ENCODE measurements at regions not wholly inside any gene's neighbourhood (a gene's known extent, or its start where the extent isn't known, plus 50 kb on each side); places are given as distances from the start of the nearest gene placed in this dataset.

- no peak overlapping the region for H3K4me3 ChIP-seq
- DNase-seq (ENCODE audit: extremely low read depth in 1 of 4, low spot score in 3 of 4) (no peak), FAIRE-seq (no peak), ATAC-seq (no peak)
- H3K36me3 ChIP-seq (ENCODE audit: control insufficient read depth, insufficient read depth, low read length) = no peaks in the 10 kb centered on the region
- H3K79me2 ChIP-seq (ENCODE audit: control insufficient read depth, insufficient read depth, low read length) = no peaks in the 10 kb centered on the region
- H3K4me2 ChIP-seq (ENCODE audit: insufficient read depth, low read length) = no peak overlapping the region
- no peaks in the 10 kb centered on the region for H3K9me3 ChIP-seq (replicated peaks; ENCODE audit: control insufficient read depth, insufficient read depth, low read depth, low read length)
- H3K9ac ChIP-seq (ENCODE audit: insufficient read depth in 1 of 2, low read depth in 2 of 2, low read length in 2 of 2) = no peak overlapping the region
- 0% methylated on average over 3 of the region's 3 CpGs for WGBS (ENCODE audit: insufficient coverage, low coverage, missing lambda C conversion rate)
- BruUV-seq (replicated peaks) = no TSS peak
- H2AFZ ChIP-seq (ENCODE audit: low read depth, low read length) = no peak overlapping the region
- no peaks in the 10 kb centered on the region for H3K4me1 ChIP-seq (replicated peaks in 1 of 2; ENCODE audit: control insufficient read depth in 2 of 2, insufficient read depth in 2 of 2, low read length in 2 of 2)
- in situ Hi-C loops (cut with MboI) (no loop called here), intact Hi-C loops (cut with micrococcal nuclease) (no loop called here)
- POLR2A ChIA-PET = no interaction called here
- no peak overlapping the region for H3K27ac ChIP-seq (ENCODE audit: extremely low read depth, low read depth, low read length)
- no peaks in the 10 kb centered on the region for H3K27me3 ChIP-seq (ENCODE audit: control insufficient read depth in 2 of 2, insufficient read depth in 2 of 2, low read length in 2 of 2)
- no peaks in the 10 kb centered on the region for H4K20me1 ChIP-seq (replicated peaks; ENCODE audit: control insufficient read depth, insufficient read depth, low read length)
- no peaks in the 10 kb centered on the region for H3K9me1 ChIP-seq (ENCODE audit: control insufficient read depth, insufficient read depth, low read length)
- CTCF ChIA-PET (ENCODE audit: low intra/inter-chr PET ratio) = no interaction called here
- no peak for TF ChIP-seq RUNX1 (IDR thresholded peaks at IDR 0.05; ENCODE audit: low read depth)
- TF ChIP-seq PURB (CRISPR knock-in tag; IDR thresholded peaks at IDR 0.05; ENCODE audit: low read depth) = no peak
- no peak for TF ChIP-seq PML (IDR thresholded peaks at IDR 0.05; ENCODE audit: low read length)
- no peak for TF ChIP-seq GTF2F1 (IDR thresholded peaks at IDR 0.05; ENCODE audit: low read depth, low read length)
- TF ChIP-seq SLC30A9 (CRISPR knock-in tag; IDR thresholded peaks at IDR 0.05) = no peak
- TF ChIP-seq KHSRP (IDR thresholded peaks at IDR 0.05) = no peak
- no peak for TF ChIP-seq TCFL5 (CRISPR knock-in tag; conservative IDR thresholded peaks at IDR 0.05)
- no peak for TF ChIP-seq SMARCC2 (IDR thresholded peaks at IDR 0.05; ENCODE audit: low read depth)
- TF ChIP-seq ZNF277 (CRISPR knock-in tag; IDR thresholded peaks at IDR 0.05; ENCODE audit: borderline replicate concordance) = no peak
- no peak for TF ChIP-seq ZNF57 (CRISPR knock-in tag; IDR thresholded peaks at IDR 0.05)
- no peak for TF ChIP-seq KLF6 (CRISPR knock-in tag; IDR thresholded peaks at IDR 0.05; ENCODE audit: borderline replicate concordance)
- no peak for TF ChIP-seq AFF4 (CRISPR knock-in tag; IDR thresholded peaks at IDR 0.05)
- no peak for TF ChIP-seq SRSF1 (IDR thresholded peaks at IDR 0.05; ENCODE audit: low read depth, low read length)
- TF ChIP-seq THAP12 (CRISPR knock-in tag; IDR thresholded peaks at IDR 0.05) = no peak
- no peak for TF ChIP-seq ASH1L (IDR thresholded peaks at IDR 0.05; ENCODE audit: borderline replicate concordance, low read depth, partially characterized antibody)
- no peak for TF ChIP-seq ZBTB5 (IDR thresholded peaks at IDR 0.05)
These were observed 379.1 kb downstream of the SIPA1L2 start for GRCh38 chr1:232250838-232251237.

All from K562 (cell line).